IgD-negative memory B cell (primary cell): ENCODE measurements at regions not wholly inside any gene's neighbourhood (a gene's known extent, or its start where the extent isn't known, plus 50 kb on each side); places are given as distances from the start of the nearest gene placed in this dataset.

Source experiments
- H3K27ac Mint-ChIP-seq, 3 donors: one replicate each; pipeline ENCODE4 v1.8.0; 2020 to 2022; ENCODE audit warnings: mild to moderate bottlenecking in 3 of 3, mixed read lengths in 3 of 3, moderate library complexity in 1 of 3
- H3K27me3 Mint-ChIP-seq: one replicate; pipeline ENCODE4 v1.8.0; 2021; ENCODE audit warnings: mixed read lengths
- H3K36me3 Mint-ChIP-seq: one replicate; pipeline ENCODE4 v1.8.0; 2020; ENCODE audit warnings: mild to moderate bottlenecking, mixed read lengths
- H3K4me1 Mint-ChIP-seq, 3 donors: one replicate each; pipeline ENCODE4 v1.8.0; 2020 to 2022; ENCODE audit warnings: mixed read lengths in 3 of 3, mild to moderate bottlenecking in 1 of 3
- H3K4me3 Mint-ChIP-seq, 4 donors: one replicate each; pipeline ENCODE4 v1.8.0; 2020 to 2022; ENCODE audit warnings: mild to moderate bottlenecking in 4 of 4, mixed read lengths in 4 of 4, moderate library complexity in 3 of 4
- H3K9me3 Mint-ChIP-seq, 3 donors: one replicate each; pipeline ENCODE4 v1.8.0; 2020 to 2021; ENCODE audit warnings: mixed read lengths in 3 of 3, mild to moderate bottlenecking in 1 of 3

DNA sequence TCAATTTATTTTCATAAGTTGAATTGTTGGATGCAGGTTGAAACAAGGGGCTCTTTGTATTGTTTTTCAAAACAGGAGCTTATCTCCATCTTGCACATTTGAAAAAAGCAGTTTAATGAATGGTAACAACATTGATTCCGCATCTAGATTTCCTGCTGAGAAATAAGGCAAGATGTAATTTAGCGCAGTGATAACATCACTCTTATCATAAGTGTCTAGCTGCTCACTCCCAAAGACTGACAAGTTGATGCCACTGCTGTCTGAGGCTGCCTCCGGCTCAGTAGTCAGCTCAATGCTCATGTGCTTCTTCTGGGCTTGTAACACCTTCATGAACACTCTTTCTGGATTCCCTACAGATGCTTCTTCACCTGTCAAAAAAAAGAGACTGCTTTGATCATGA lies 92.4 kb downstream of the KPNA2 start:
- no peak overlapping the region for H3K4me3 Mint-ChIP-seq
- H3K27ac Mint-ChIP-seq = peak overlapping the region in 1 of 3 donors; percentile 24
- peaks cover 0 to 2% (median 0%) of the 10 kb centered on the region in 3 donors for H3K4me1 Mint-ChIP-seq
- no peaks in the 10 kb centered on the region for H3K9me3 Mint-ChIP-seq
- no peaks in the 10 kb centered on the region for H3K36me3 Mint-ChIP-seq
- H3K27me3 Mint-ChIP-seq = no peaks in the 10 kb centered on the region

DNA sequence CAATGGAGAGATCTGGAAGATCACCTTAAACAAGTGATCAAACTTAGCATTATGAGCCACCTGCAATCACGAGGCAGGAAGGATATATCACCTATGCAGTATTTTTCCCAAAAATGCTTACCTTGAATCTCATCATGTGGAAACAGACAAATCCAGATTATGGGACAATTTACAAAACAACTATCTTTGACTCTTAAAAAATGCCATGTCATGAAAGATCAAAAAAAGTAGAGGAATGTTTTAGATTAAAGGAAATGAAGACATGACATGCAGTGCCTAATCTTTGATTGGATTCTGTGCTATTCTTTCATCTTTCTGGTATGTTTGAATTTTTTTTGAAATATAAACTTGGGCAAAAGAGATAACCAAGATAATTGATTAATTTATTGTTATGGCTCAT lies 95.9 kb downstream of the KPNA2 start:
- H3K9me3 Mint-ChIP-seq = no peaks in the 10 kb centered on the region
- peaks cover 0 to 3% (median 0%) of the 10 kb centered on the region in 3 donors for H3K4me1 Mint-ChIP-seq
- no peak overlapping the region for H3K27ac Mint-ChIP-seq
- no peak overlapping the region for H3K4me3 Mint-ChIP-seq
- H3K27me3 Mint-ChIP-seq = no peaks in the 10 kb centered on the region
- no peaks in the 10 kb centered on the region for H3K36me3 Mint-ChIP-seq

GRCh38 chr17:68133346-68134045 lies 98.0 kb downstream of the KPNA2 start:
- Mint-ChIP-seq H3K36me3 (no peaks in the 10 kb centered on the region), H3K4me1 (peaks cover 0 to 1% (median 0%) of the 10 kb centered on the region in 3 donors), H3K9me3 (no peaks in the 10 kb centered on the region), H3K4me3 (no peak overlapping the region), H3K27me3 (no peaks in the 10 kb centered on the region), H3K27ac (no peak overlapping the region)

DNA sequence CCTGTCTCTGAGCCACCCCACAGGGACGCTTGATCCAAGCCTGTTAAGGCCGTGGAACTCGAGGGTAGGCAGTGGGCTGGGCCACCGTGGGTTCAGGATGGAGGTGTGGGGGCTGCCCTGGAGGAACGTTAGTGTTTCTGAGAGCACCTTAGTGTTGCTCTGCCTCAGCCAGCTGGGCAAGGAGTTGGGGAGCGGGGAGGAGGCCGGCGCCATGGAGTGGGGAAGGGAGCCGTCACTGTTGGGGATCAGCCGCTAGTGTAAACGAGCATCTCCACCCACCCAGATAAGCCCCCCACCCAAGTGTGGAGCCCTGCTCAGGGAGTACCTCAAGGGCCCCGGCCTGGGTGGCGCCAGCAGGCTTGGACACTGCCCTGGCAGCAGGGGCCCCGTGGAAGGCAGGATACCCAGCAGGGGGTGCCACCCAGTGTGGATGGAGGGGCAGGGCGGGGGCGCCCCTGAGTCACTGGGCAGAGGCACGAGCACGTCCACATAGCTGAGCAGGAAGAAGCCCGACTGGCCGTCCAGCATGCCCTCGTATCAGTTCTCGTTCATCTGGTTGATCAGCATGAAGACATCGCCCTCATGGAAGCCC lies 98.6 kb downstream of the KPNA2 start:
- Mint-ChIP-seq H3K36me3 (no peaks in the 10 kb centered on the region), H3K9me3 (no peaks in the 10 kb centered on the region), H3K4me1 (peaks cover 0 to 1% (median 0%) of the 10 kb centered on the region in 3 donors), H3K27ac (no peak overlapping the region), H3K4me3 (no peak overlapping the region), H3K27me3 (no peaks in the 10 kb centered on the region)

GRCh38 chr17:68134731-68135130 lies 99.2 kb downstream of the KPNA2 start:
- H3K27me3 Mint-ChIP-seq = no peaks in the 10 kb centered on the region
- no peak overlapping the region for H3K4me3 Mint-ChIP-seq
- no peaks in the 10 kb centered on the region for H3K9me3 Mint-ChIP-seq
- no peak overlapping the region for H3K27ac Mint-ChIP-seq
- peaks cover 0 to 1% (median 0%) of the 10 kb centered on the region in 3 donors for H3K4me1 Mint-ChIP-seq
- no peaks in the 10 kb centered on the region for H3K36me3 Mint-ChIP-seq

DNA sequence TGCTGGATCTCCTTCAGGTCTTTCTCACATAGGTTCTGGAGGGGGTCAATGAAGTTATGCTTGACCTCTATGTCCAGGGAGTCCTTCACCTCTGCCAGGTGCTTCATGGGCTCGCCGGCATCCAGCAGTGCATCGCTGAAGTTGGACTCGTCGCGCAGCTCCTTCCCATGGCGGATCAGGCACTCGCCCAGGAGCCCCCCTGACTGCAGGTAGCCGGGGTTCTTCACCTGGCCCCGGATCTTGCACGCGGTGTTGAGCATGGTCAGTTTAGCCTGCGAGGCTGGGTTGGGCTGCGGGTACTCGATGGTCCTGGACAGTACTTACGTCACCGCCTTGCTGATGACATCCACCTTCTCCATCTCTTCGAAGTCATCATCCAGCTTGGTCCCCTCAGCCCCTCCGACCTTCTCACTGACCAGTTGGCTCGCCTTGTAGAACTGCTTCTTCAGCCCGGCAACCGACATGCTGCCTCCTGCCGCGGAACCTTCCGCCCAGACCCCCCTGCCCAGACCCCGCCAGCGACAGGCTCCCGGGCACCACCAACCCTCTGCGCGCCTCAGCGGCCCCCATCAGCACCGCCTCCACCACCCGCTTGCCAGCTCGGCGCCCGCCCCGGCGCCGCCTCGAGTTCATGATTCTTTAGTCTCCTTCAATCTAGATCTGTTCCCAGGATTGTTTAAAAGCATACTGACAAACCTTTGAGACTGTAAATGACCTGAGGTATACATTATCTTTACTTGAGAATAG lies 99.8 kb downstream of the KPNA2 start:
- Mint-ChIP-seq H3K27ac (no peak overlapping the region), H3K4me1 (peaks cover 0 to 1% (median 0%) of the 10 kb centered on the region in 3 donors), H3K9me3 (no peaks in the 10 kb centered on the region), H3K36me3 (no peaks in the 10 kb centered on the region), H3K4me3 (no peak overlapping the region), H3K27me3 (no peaks in the 10 kb centered on the region)

DNA sequence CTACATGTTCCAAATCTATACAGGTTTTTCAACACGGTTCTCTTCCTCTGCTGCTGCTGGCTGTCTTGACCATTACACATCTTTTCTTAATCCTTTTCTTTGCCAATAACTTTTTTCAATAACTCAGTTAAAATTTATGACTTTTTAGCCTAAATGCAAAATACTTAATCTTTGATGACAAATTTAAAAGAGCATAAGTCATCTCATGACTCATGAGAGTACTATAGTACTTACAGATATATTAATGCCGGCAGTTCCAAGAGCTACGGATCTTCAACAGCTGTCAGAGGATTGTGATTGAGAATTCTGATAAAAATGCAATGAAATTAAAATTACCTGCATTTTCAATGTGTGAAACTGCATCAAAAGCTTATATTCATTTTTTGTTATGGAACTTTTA lies 105.5 kb downstream of the KPNA2 start:
- Mint-ChIP-seq H3K9me3 (no peaks in the 10 kb centered on the region), H3K27me3 (no peaks in the 10 kb centered on the region), H3K4me3 (no peak overlapping the region), H3K4me1 (peaks cover 0 to under 1% (median 0%) of the 10 kb centered on the region in 3 donors), H3K27ac (no peak overlapping the region), H3K36me3 (no peaks in the 10 kb centered on the region)

DNA sequence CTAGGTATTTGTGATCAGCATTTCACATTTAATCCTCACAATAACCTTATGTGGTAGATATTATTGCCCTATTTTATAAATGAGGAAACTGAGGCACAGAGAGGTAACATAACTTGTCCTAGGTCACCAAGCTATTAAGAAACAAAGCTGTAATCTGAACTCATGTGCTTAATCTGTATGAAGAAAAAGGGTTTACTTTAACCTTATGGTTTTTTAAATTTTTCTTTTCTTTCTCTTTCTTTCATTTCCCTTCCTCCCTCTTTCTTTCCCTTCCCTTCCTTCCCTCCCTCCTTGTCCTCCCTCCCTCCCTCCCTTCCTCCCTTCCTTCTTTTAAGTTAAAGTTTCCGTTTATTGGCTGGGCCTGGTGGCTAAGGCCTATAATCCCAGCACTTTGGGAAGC lies 105.2 kb upstream of the AMZ2 start:
- Mint-ChIP-seq H3K27me3 (no peaks in the 10 kb centered on the region), H3K4me1 (no peaks in the 10 kb centered on the region), H3K27ac (no peak overlapping the region), H3K9me3 (no peaks in the 10 kb centered on the region), H3K36me3 (peaks cover 2% of the 10 kb centered on the region), H3K4me3 (no peak overlapping the region)

DNA sequence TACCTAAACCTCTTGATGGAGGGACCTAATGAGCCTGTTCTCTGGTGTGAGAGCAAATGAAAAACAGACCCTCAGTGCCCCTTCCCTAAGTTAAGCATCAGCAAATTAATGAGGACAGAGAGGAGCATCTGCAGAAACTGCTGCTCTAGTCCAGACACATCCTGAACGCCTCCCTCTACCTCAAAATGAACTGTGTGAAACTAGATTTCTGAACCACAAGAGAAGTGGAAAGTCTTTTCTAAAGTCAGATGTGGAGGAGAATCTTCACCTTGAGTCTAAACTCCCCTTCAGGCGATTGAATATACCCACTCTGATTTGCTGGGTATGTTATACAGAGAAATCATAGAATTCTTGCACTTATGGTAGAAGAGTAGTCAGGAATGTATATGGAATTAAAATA lies 104.4 kb upstream of the AMZ2 start:
- Mint-ChIP-seq H3K36me3 (peaks cover 2% of the 10 kb centered on the region), H3K27me3 (no peaks in the 10 kb centered on the region), H3K4me1 (no peaks in the 10 kb centered on the region), H3K9me3 (no peaks in the 10 kb centered on the region), H3K4me3 (no peak overlapping the region), H3K27ac (no peak overlapping the region)

- H3K9me3 Mint-ChIP-seq = no peaks in the 10 kb centered on the region
- no peaks in the 10 kb centered on the region for H3K27me3 Mint-ChIP-seq
- no peak overlapping the region for H3K27ac Mint-ChIP-seq
- H3K36me3 Mint-ChIP-seq = peaks cover 2% of the 10 kb centered on the region
- no peaks in the 10 kb centered on the region for H3K4me1 Mint-ChIP-seq
- H3K4me3 Mint-ChIP-seq = no peak overlapping the region
Observed at GRCh38 chr17:68145088-68145487, 102.8 kb upstream of the AMZ2 start.

DNA sequence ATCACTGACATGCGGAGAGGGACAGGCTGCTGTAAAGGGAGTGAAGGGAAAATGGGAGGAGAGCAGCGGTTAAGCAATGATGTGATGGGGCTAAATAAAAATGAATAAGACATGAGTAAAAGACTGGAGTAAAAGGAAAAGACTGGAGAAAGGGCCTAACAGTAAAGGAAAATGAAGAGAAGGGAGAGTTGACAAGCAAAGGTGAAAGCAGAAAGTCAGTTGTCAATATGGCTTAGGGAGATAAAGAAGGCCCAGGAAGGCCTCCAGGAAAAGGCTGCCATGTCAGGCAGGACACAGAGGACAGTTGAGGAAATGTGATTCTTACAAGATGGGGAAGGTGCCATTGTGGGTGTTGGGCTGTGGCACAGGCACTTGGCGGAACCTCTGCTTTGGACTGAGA lies 98.9 kb upstream of the AMZ2 start:
- H3K27ac Mint-ChIP-seq = no peak overlapping the region
- H3K36me3 Mint-ChIP-seq = peaks cover 2% of the 10 kb centered on the region
- no peak overlapping the region for H3K4me3 Mint-ChIP-seq
- no peaks in the 10 kb centered on the region for H3K4me1 Mint-ChIP-seq
- H3K9me3 Mint-ChIP-seq = no peaks in the 10 kb centered on the region
- H3K27me3 Mint-ChIP-seq = no peaks in the 10 kb centered on the region

GRCh38 chr17:68152161-68152571 lies 95.7 kb upstream of the AMZ2 start:
- no peak overlapping the region for H3K27ac Mint-ChIP-seq
- no peaks in the 10 kb centered on the region for H3K36me3 Mint-ChIP-seq
- no peak overlapping the region for H3K4me3 Mint-ChIP-seq
- H3K9me3 Mint-ChIP-seq = no peaks in the 10 kb centered on the region
- peaks cover 0 to 1% (median 0%) of the 10 kb centered on the region in 3 donors for H3K4me1 Mint-ChIP-seq
- H3K27me3 Mint-ChIP-seq = no peaks in the 10 kb centered on the region

- peaks cover 0 to 1% (median 0%) of the 10 kb centered on the region in 3 donors for H3K4me1 Mint-ChIP-seq
- no peaks in the 10 kb centered on the region for H3K9me3 Mint-ChIP-seq
- H3K4me3 Mint-ChIP-seq = no peak overlapping the region
Observed at GRCh38 chr17:68155692-68156091, 92.2 kb upstream of the AMZ2 start.

DNA sequence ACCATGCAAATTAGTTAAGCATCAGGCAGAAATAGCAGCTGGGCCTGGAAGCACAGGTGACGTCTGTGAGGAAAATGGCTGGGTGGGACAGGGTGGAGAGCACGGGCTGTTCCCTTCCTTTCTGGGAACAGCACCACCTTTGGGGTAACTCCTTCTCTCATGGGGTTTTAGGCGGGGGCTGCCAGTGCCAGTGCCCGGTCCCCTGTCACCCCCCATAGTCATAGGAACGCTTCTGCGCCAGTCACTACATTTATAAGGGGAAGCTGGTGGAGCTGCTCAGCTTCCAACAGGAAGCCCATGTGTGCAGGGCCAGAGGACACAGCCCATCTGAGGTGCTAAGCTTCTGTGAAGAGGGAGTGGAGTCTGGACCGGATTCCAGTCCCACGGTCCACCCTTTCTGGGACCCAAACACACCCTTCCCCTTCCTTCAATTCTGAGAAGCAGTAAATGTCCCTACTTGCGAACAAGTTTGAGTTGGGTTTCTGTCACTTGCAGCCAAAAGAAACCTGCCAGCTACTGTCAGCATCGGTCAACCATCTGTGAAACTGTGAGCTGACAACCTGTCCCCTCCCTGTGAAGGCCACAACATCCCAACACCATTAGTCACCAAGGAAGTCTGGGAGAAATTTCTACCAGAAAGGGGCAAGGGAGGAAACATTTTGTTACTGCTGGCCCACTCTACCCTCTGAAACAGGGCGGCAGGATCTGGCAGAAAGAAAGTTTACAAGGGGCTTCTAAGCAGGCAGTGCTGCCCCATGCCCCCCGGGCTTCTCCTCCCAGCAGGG lies 86.0 kb upstream of the AMZ2 start:
- no peak overlapping the region for H3K4me3 Mint-ChIP-seq
- peaks cover 3% of the 10 kb centered on the region for H3K36me3 Mint-ChIP-seq
- H3K4me1 Mint-ChIP-seq = no peaks in the 10 kb centered on the region
- H3K27me3 Mint-ChIP-seq = no peaks in the 10 kb centered on the region
- no peak overlapping the region for H3K27ac Mint-ChIP-seq
- no peaks in the 10 kb centered on the region for H3K9me3 Mint-ChIP-seq

More at GRCh38 chr17:68155692-68156091, 92.2 kb upstream of the AMZ2 start:
- Mint-ChIP-seq H3K27ac (no peak overlapping the region), H3K27me3 (no peaks in the 10 kb centered on the region), H3K36me3 (peaks cover 3% of the 10 kb centered on the region)
